Activated CD8-positive, alpha-beta memory T cell treated with anti-CD3 and anti-CD28 coated beads for 4 hours (primary cell): ENCODE measurements at regions not wholly inside any gene's neighbourhood (a gene's known extent, or its start where the extent isn't known, plus 50 kb on each side); places are given as distances from the start of the nearest gene placed in this dataset.

Source experiments
- DNase-seq, 2 donors: peaks; one replicate each; pipeline ENCODE4 v3.0.0-alpha.2; 2020; ENCODE audit warnings: low read depth in 2 of 2

DNA sequence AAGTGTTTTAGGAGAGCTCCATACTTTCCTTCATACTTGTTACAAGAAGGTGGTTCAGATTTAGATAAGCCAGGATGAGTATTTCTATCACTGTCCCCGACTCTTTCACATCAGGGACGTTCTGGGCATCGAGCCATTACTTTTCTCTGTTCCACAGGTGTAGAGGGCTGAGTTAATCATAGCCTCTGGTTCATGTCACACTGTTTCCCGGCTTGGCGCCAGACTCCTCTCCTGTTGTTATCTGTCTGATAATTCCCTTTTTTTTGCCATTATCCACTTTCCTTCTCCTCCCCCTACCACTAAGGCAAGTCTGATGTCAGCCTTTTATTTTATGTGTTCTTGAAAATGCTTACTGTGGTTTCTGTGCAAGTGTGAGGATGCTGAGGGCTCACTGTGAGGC lies 593.4 kb downstream of the UTRN start:
- no peak for DNase-seq

DNA sequence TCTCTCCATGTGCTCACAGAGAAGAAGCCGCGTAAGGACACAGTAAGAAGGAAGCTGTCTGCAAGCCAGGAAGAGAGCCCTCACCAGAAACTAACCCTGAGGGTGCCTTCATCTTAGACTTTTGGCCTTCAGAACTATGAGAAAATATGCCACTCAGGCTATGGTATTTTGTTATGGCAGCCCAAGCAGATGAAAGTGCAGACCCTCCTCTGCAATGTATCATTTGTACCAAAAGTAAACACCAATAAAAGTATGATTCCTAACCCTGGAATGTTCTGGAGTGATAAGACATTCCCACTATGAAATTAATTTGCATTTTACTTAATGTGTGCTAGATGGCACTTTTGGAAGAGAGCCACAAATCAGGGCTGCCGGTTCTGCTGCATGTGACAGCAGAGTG lies 594.3 kb downstream of the UTRN start:
- DNase-seq, result no peak

DNA sequence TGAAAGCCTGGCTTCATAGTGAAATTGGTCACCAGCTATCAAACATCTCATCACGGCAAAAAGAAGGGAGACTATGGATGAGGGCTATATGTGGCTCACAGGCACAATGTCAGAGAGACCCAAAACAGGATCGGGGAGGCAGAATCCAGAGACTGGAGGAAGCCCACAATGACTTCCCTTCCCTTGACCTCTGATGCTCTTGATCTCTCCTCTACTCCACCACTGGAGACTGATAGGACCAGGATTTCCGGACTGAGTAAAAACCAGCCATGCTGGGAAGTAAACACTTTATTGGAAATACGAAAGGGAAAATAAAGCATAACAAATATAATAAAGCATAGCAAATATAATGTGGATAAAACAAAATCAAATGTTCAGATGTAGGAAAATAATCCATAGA lies 597.3 kb downstream of the UTRN start:
- DNase-seq, result no peak

DNA sequence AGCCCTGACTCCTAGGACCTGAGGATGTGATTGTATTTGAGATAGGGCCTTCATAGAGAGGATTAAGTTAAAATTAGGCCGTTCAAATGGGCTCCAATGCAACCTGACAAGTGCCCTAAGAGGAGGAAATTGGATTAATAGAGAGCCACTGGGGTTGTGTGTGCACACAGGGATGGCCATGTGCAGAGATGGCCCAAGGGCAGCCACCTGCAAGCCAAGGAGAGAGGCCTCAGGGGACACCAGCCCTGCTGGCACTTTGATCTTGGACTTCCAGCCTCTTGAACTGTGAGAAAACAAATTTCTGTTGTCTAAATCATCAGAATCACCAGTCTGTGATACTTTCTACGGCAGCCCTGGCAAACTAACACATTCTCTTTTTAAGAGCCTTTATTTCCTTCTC lies 598.8 kb downstream of the UTRN start:
- DNase-seq, result no peak

DNA sequence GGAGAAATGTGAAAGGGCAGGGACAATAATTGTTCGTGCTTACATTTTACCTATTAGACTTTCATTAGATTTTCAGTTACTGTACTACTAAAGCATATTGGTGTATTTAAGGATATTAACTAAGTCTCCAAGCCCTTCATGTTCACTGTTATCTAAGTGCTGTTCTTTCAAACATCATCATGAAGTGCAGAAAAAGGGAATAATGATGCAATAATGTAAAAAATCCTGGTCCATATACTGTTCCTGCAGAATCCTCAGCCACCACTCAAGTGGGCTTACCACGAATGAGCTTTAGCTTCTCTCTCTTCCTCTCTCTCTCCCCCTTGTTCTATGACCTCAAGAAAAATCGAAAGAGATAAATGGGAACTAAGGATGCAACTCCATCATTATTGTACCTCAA lies 600.7 kb downstream of the UTRN start:
- DNase-seq, result no peak

DNA sequence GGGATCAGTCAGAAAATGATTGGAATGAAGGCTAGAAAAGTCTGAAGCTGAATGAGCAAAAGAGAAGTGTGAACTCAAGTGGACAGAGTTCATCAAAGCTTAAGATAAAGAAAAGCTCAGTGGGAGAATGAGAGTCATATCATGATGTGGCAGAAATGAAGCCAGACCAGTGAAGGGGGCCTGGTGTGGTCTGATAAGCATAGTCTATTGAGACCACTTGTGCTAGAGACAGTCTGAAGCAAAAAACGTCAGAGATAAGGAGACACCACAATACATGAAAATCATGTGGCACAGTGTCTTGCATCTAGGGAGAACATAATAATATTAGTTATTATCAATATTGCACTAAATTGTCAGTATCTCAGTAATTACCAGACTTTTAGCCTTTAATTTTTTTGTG lies 601.5 kb downstream of the UTRN start:
- DNase-seq, result no peak

DNA sequence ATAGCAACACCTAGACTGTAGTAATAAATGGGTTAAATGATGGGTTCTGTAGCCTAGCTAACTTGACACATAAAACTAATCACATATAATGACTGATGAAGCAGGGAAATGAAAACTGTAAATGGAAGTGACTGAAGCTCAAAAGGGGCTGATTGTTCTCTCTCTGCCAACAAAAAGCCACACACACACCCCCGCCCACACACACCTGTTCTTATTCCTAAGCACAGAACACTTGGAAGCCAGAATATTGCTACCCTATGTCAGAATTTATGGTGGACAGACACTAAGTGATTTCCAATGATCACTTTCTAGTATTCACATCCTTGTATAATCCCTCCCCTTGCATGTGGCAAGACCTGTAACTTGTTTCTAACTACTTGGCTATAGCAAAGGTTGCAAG lies 603.5 kb downstream of the UTRN start:
- DNase-seq, result no peak

DNA sequence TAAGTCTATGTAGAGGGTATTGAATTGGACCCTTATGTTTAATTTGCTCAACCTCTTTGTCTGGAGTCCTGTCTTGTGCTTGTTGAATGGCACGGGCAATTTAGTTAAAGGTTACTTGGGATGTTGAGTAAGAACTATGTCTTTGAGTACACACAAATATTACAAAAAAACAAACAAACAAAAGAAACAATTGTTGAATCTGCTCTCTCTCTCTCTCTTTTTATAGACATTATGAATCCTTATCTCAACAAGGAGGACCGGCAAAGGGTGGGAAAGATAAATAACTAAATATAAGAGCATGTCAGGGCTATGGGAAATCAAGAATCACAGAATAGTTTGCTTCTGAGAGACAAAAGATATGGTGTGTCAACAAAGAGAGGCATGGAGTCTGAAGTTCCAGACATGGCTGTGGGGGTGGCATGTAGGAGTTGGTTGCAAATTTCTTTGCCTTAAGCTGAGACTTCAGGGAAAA lies 608.6 kb downstream of the UTRN start:
- no peak for DNase-seq

DNA sequence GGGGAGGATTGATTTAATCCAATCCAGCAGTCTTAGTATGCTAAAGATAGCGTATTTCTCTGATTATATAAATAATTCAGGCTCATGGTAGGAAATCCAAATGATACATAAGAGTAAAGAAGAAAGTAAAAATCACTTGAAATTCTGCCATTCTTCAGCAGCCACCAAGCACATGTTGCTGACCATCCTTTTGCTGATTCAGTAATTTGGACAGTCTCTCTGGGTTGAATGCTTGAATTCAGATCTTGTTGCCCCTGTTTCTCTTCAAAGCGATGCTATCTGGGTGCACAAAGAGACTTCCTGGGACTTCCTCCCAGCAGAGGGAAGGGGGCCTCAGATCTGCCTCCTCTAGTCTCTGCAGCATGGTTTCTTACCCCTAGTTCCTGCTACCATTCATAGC lies 609.1 kb downstream of the UTRN start:
- DNase-seq, result no peak

DNA sequence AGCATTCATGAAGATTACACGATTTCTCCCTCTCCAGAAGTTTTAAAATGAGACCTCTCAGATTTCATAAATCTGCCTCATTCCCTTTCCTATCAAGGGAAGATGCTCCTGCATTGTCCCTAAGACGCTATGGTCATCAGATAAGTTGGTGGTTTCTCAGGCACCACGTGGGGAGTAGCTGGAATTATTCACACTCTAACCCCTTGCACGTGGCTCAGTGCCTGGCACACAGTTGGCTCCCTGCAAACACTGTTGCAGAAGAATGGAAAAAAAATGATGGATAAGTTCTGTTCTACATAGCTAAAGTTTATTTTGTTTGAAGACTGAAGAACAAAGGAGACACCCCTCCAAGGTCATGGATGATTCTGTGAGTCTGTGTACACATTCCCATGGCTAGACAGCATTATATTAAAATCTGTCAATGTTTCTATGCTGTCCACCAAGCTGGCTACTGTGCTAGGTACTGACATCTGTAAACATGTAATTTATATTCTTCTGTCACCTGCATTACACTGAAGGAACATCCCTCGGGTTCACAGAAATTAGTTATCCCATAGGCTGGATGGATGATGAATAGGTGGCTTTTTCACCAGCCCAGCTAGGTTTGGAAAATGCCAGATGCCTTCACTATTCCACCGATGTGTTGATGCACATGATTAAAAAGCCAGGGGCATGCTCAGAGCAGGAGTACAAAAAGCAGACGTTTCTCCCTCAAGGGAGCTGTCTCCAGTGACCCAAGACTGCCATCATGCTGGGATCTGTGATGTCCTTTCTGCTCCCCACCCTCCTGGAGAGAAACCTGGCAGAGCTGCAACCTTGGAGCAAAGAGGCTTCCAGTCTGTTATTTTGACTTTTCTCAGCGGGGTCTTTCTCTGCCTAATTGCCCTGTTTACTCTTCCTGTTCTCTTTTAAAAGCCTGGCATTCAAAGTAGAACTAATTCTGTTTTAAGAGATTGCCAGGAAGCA lies 610.5 kb downstream of the UTRN start:
- no peak for DNase-seq

DNA sequence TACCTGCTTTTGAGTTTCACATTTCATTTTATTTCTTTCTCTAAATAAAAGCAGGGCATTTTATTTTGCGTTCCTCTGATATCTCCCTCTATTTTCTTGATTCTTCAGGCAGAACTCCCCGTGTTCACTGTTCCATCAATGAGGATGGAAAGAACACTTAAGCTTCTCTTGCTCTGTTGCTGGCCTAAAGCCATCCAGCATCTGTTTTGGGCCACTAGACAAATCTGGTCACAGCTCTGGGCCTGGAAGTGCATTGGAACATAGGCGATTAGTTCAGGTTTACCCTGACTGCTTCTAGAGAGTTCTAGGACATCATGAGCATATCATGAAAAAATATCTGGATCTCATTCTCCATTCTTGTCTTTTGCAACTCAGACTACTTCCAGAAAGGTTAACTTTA lies 611.2 kb downstream of the UTRN start:
- no peak for DNase-seq

DNA sequence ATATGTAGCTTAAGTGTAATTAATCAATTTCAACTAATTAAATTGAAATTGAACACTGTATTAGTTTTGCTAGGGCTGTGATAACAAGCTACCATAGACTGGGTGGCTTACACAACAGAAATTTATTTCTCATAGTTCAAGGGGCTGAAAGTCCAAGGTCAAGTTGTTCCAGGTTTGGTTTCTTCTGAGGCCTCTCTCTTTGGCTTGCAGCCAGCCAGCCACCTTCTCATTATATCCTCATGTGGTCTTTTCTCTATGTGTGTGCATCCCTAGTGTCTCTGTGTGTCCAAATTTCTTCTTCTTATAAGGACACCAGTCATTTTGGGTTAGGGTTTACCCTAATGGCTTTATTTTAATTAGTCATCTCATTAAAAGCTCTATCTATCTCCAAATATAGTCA lies 611.7 kb downstream of the UTRN start:
- DNase-seq, result no peak

DNA sequence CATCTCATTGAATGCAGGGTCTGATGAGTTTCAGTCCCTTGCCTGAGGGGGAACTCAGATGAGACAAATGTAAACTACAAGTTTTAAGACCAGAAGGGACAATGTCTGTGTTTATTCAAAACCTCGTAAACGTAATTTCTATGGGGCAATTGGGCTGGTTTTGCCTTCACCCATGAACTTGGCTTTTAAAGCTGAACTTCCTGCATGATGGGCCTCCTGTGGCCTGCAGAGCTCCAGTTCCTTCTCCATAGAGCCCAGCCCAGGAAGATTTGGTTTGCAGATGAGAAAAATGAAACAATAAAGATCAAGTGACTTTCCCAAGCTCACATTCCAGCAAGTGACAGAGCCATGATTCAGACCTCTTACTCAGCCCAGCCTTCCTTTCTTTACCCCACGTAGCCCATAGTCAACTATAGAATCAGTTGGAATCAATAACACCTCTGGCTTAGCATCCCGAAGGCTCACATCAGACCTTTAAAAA lies 612.3 kb downstream of the UTRN start:
- no peak for DNase-seq

DNA sequence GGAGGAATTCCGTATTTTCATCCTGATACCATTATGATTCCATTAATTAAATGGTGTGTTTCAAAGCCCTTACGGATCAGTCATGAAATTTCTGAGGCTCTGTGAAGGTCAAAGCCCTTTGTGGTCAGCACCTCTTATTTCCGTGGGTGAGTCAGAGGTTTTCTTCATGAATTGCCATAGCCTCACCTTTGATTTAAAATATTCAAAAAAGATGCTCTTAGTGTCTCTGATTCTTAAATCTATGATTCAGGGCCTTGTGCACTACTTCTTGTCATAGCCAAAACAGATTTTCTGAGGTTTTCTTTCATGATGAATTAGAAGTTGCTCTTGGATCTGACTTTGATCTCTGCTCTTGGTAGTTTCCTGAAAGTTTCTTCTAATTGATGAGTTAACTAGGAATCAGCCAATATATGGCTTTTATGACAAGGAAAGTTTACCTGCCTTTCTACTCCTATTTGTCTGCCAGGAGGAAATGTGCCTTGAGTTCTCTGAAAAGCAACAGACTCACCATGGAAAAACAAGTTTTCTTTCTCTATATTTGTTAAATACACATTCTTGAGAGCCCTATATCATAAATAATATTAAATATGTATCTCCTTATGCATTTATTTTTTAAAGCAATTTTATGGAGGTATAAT lies 613.0 kb downstream of the UTRN start:
- no peak for DNase-seq

DNA sequence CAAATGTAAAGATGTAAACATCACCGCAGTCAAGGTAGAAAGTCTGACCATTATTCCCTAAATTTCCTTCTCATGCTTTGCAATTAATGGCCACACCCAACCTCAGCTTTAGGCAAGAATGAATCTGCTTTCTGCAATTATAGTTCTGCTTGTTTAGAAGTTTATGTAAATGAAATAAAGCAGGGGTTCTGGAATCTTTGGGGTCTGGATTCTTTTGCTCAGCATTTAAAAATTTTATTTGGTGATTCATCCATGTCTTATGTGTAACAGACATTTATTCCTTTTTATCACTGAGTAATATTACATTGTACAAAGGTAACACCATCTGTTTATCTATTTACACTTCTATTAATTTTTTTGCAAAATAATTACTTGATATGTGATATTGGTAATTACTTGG lies 613.6 kb downstream of the UTRN start:
- DNase-seq, result no peak

DNA sequence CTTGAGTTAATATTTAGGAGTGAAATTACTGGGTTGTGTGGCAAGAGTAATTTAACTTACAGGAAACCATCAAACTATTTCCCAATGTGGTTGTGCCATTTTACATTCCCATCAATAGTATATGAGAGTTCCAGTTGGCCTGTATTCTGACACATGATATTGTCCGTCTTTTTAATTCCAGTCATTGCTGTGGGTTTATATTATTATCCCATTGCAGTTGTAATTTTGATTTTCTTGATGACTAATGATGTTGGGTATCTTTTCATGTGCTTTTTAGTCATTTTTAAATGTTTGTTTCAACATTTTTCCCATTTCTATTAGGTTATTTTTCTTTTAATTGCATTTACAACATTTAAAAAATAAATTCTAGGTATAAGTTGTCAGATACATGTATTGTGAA lies 614.0 kb downstream of the UTRN start:
- DNase-seq, result no peak

DNA sequence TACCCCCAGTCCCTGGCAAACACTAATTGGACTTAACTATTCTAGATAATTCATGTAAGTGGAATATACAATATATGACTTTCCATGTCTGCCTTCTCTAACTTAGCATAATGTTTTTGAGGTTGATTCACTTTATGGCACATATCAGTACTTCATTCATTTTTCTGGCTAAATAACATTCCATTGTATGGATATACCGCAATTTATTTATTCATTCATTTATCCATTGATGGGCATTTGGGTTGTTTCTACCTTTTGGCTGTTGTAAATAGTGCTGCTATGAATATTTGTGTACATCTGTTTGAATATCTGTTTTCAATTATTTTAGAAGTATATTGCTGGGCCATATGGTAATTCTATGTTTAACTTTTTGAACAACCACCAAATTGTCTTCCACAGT lies 616.3 kb downstream of the UTRN start:
- DNase-seq, result no peak

DNA sequence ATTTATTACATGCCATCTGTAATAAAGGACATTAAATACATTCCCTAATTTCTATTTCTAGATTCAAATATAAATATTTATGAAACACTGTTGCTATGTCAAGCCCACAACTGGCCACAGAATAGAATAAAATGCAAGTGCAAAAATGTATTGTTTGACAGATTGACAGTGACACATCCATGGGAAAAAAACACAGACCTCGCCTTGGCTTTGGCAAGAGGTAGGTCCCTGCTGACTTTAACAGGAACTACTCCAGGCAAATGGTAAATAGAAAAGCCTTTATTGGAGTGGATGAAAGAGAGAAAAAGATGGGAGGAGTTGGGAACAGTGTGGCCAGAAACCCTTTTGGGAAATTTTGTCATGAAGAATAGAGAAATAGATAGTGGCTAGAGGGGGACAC lies 622.9 kb downstream of the UTRN start:
- no peak for DNase-seq

DNA sequence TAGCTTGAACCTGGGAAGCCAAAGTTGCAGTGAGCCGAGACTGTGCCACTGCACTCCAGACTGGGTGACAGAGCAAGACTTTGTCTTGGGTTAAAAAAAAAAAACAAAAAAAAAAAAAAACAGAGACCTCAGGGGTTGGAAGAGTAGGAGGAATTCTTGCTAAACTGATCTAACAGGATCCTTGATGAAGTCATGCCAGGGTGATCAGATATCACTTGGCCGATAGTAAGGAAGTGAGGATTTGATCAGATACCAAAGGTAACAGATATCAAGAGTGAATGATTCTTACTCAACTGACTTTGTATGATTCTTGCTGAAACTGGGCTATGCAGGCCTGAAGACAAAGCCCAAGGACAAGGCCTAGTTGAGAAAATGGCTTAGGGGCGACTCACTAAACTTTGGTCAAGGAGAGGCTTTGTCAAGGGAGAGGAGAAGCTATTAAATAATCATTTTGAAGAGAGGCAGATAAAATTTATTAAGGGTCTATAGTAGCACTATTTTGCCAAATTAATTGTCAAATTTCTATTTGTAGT lies 624.7 kb downstream of the UTRN start:
- no peak for DNase-seq

DNA sequence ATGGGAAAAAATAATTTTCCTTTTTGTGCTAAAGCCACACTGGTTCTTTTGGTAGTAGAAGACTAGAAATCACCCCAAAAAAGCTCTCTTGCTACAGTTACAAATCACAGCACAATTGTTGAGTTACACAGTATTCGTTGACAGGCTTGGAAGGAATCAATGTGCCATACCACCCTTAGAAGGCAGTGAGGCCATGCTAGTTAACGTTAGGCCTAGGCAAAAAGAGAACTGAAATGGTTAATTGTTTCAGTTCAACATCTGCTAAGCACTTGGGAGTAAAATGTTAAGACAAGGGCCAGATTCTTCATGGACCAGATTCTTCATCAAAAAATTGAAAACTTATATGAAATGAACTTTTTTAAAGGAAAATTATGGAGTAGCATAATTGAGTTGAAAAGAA lies 626.2 kb downstream of the UTRN start:
- DNase-seq, result no peak

DNA sequence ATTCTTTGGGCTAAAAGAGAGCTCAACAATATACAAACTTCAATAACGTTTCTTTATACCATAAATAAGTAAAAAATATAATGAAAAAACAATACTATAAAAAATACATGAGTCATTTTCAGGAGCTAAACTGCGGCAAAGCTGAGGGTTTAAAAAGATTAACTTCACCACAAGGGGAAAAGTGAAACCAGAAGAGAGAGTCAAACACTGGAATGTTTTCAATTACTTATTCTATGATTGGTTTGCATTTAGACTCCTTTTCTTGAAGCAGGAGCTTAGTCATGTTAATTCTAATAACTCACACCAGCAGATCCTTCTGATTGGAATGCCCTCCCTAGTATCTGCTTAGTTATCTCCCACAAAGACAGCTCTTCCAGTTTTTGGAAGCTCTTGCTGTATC lies 627.3 kb downstream of the UTRN start:
- no peak for DNase-seq

DNA sequence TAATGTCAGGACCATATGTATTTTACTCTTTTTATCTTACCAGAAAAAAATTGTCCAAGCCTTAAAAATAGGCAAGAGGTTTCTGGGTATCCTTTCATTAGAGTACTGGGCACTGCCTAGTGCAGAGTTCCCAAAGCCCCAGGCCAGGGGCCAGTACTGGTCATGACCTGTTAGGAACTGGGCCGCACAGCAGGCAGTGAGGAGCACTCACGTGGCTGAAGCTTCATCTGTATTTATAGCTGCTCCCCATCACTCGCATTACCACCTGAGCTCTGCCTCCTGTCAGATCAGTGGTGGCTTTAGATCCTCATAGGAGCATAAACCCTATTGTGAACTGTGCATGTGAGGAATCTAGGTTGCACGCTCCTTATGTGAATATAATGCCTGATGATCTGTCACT lies 632.9 kb downstream of the UTRN start:
- DNase-seq, result no peak

DNA sequence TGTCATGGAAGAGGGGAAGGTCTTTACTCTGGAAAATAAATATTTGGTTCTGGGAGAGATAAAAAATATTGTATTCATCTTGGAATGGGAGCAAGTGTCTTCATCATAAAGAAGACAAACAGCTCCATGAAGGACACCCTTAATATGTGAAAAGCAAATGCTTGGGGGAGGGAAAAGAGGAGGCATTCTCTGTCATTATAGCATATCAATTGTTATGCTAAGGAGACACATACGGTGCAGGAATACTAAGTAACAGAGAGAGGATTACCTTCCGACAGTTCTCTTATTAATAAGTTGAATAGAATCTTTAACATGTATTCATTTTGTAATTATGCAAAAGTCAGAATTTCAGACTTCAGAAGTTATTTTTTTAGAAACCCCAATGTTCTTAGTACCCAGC lies 634.4 kb downstream of the UTRN start:
- DNase-seq, result no peak
